Hematopoietic multipotent progenitor cell treated with erythropoietin and hydrocortisone succinate and interleukin-3 and kit ligand, for 4 days (in vitro differentiated cells): ENCODE measurements at regions not wholly inside any gene's neighbourhood (a gene's known extent, or its start where the extent isn't known, plus 50 kb on each side); places are given as distances from the start of the nearest gene placed in this dataset.

Experiments
- DNase-seq: peaks from one replicate; pipeline ENCODE4 v3.0.0-alpha.2; 2015

DNA sequence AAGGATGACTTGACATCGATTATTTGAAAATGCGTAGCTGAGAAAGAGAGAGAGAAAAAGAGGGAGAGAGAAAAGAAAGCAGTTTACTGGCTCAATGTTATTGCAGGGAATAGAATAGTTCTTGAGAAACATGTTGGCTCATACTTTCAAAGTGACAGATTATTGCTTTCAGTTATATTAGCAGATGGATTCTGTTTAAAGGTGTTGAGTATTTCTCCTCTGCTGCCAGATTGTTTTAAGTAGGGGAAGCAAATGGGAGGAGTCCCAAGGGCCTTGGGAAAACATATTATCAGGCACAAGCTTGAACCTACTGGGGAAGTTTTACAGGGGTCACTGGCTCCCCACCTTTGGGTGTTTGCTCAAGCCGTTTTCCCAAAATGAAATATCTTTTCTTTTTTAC lies 203.8 kb upstream of the SRRM4 start:
- DNase-seq: no peak

- DNase-seq: no peak
Measured at GRCh38 chr12:118778077-118778476, 203.3 kb upstream of the SRRM4 start.

GRCh38 chr12:118780939-118781338 lies 200.4 kb upstream of the SRRM4 start:
- DNase-seq: no peak

DNA sequence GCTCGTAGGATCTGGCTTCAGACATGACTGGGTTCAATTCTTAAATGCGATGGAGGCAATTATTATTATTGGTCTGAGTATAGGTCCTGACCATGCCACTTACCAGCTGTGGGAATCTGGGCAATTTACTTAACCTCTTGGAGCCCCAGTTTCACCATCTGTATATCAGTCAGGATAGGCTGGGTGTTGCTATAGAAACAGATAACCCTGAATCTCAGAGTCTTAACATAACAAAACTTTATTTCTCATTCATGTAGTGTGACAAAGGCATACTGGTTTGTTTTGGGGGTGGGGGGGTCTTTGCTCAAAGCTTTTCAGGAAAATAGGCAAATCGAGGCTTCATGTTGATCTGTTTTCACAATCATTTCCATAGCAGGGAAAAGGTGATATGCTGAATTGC lies 199.6 kb upstream of the SRRM4 start:
- no peak for DNase-seq

- DNase-seq: no peak
Measured at GRCh38 chr12:118783703-118784102, 197.6 kb upstream of the SRRM4 start.

GRCh38 chr12:118790578-118790977 lies 190.8 kb upstream of the SRRM4 start:
- DNase-seq: no peak

- peak; percentile 13 for DNase-seq
Measured at GRCh38 chr12:118813778-118814357, 167.5 kb upstream of the SRRM4 start.

GRCh38 chr12:118816296-118816695 lies 165.0 kb upstream of the SRRM4 start:
- DNase-seq: no peak

GRCh38 chr12:118821386-118821925 lies 159.9 kb upstream of the SRRM4 start:
- DNase-seq: no peak

- no peak for DNase-seq
Measured at GRCh38 chr12:118822512-118822911, 158.8 kb upstream of the SRRM4 start.

DNA sequence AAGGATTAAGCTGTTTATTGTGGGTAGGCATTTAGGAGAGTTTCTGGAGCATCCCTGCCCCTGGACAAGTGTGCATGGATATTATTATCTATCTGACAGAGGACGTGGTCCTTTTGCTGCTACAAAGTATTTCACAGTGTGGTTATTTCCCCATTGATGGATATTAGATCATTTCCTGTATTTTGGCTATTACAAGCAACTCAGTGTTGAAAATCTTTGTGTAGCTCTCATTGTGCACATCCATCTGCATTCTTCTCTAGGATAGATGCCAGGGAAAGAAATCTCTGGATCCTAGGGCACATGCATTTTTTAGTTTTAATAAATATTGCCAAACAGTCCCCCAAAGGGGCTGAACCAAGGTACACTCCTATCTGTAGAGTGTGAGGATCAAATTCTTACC lies 154.3 kb upstream of the SRRM4 start:
- no peak for DNase-seq

- DNase-seq: no peak
Measured at GRCh38 chr12:118827606-118828005, 153.7 kb upstream of the SRRM4 start.

GRCh38 chr12:118830296-118830695 lies 151.0 kb upstream of the SRRM4 start:
- DNase-seq: no peak

DNA sequence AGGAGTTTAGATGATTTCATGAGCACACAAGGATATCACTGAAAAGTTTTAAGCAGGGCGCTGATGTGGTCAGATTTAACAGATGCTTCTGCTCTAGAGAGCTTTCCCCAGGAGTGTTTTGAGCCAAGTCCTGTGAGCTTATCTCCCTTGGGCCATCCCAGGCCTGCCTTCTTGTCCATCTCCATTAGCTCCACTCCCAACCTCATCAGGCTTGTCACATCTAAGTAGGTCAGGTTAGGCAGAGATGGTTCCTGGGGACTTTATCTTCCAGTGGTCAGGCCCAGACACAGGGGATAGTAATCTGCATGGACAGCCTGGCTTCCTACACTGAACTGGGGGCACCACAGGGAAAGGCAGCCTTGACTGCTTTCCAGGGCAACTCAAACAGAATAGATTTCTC lies 145.4 kb upstream of the SRRM4 start:
- no peak for DNase-seq

- peak; percentile 17 for DNase-seq
Measured at GRCh38 chr12:118840399-118840798, 140.9 kb upstream of the SRRM4 start.

- no peak for DNase-seq
Measured at GRCh38 chr12:118840878-118841277, 140.5 kb upstream of the SRRM4 start.

GRCh38 chr12:118841588-118841987 lies 139.8 kb upstream of the SRRM4 start:
- no peak for DNase-seq

GRCh38 chr12:118842866-118843265 lies 138.5 kb upstream of the SRRM4 start:
- no peak for DNase-seq

- no peak for DNase-seq
Measured at GRCh38 chr12:118846416-118846815, 134.9 kb upstream of the SRRM4 start.

GRCh38 chr12:118850244-118850825 lies 131.0 kb upstream of the SRRM4 start:
- DNase-seq: peak; percentile 42

DNA sequence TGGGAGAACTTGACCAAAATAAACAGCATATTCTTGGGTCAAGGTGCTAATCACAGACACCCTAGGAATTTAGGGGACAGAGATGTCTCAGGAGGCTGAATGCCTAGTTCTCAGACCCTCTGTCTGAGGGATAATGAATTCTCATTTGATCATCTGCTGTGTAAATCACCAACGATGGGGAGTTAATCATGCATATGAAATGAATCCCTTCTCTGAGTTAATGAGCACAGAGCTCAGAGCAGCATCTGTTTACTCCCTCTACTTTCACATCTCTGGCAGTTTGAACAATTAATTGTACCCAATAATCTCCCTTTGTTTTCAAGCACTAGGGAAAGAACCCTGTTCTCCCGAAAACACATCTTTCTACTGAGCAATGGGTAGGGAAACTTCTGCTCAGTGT lies 129.4 kb upstream of the SRRM4 start:
- no peak for DNase-seq

DNA sequence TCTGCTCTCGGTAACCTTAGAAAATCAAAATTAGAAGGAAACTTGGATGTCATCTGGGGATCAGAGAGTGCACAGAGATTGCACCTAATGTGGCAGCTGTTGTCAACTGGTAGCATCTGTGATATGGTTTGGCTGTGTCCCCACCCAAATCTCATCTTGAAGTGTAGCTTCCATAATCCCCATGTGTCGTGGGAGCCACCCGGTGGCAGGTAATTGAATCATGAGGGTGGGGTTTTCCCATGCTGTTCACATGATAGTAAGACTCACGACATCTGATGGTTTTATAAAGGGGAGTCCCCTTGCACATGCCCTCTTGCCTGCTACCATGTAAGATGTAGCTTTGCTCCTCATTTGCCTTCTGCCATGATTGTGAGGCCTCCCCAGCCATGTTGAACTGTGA lies 127.7 kb upstream of the SRRM4 start:
- peak; percentile 33 for DNase-seq

DNA sequence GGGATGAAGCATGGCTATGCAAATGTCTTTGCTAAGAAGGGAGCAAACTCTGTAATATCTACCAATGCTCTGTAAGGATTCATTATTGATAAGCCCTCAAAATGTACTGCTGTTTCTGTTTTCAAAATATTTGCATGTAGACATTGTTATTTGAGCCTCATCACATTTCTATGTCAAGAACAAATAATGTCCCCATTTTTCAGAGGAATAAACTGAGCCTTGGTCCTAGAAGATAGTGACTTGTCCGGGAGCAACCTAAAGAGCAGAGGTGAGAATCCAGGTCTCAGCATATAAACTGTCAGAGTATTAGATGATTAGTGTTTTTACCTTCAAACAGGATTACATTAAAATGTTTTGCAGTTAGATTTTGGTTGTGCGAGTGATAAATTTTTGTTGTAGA lies 125.5 kb upstream of the SRRM4 start:
- no peak for DNase-seq

- DNase-seq: peak; percentile 8
Measured at GRCh38 chr12:118866346-118866745, 115.0 kb upstream of the SRRM4 start.

GRCh38 chr12:118870551-118870950 lies 110.8 kb upstream of the SRRM4 start:
- no peak for DNase-seq
